ENCODE measurements at regions not wholly inside any gene's neighbourhood (a gene's known extent, or its start where the extent isn't known, plus 50 kb on each side); places are given as distances from the start of the nearest gene placed in this dataset.

GRCh38 chr1:73899311-73899710, 298.7 kb downstream of the LRRIQ3 start:
- no peak overlapping the region for H3K27ac ChIP-seq
- H4K20me1 ChIP-seq (ENCODE audit: insufficient read depth) = no peaks in the 10 kb centered on the region
- no peaks in the 10 kb centered on the region for H3K79me2 ChIP-seq (ENCODE audit: insufficient read depth)
- no peak for DNase-seq
- in situ Hi-C loops (cut with MboI) = no loop called here
- H3K9me2 ChIP-seq (ENCODE audit: insufficient read depth) = no peaks in the 10 kb centered on the region
- H3K27me3 ChIP-seq (replicated peaks; ENCODE audit: insufficient read depth) = no peaks in the 10 kb centered on the region
- TF ChIP-seq EZH2 (IDR thresholded peaks at IDR 0.05; ENCODE audit: insufficient read depth, poor library complexity, severe bottlenecking) (no peak), EZH2phosphoT487 (IDR thresholded peaks at IDR 0.05; ENCODE audit: insufficient read depth, low read depth) (no peak)
- no peak overlapping the region for H3K4me3 ChIP-seq
- no peaks in the 10 kb centered on the region for H3K4me1 ChIP-seq (ENCODE audit: insufficient read depth)
- WGBS, 2 experiments (ENCODE audit: low coverage in 1 of 2, low lambda C conversion rate in 2 of 2, missing lambda C conversion rate in 2 of 2) = 2 to 4% methylated on average over 3 of the region's 3 CpGs
- no peak overlapping the region for H2AFZ ChIP-seq
- H3K36me3 ChIP-seq (ENCODE audit: low read depth) = no peaks in the 10 kb centered on the region
- H3F3A ChIP-seq (ENCODE audit: insufficient read depth) = no peaks in the 10 kb centered on the region
- H3K9ac ChIP-seq = no peak overlapping the region
- no peak overlapping the region for H3K4me2 ChIP-seq (ENCODE audit: unreplicated experiment)
- no peaks in the 10 kb centered on the region for H3K9me3 ChIP-seq (ENCODE audit: low read depth)

- H3K27me3 ChIP-seq (replicated peaks; ENCODE audit: insufficient read depth) = no peaks in the 10 kb centered on the region
- DNase-seq = no peak
- H4K20me1 ChIP-seq (ENCODE audit: insufficient read depth) = no peaks in the 10 kb centered on the region
- no peaks in the 10 kb centered on the region for H3K36me3 ChIP-seq (ENCODE audit: low read depth)
- H3F3A ChIP-seq (ENCODE audit: insufficient read depth) = no peaks in the 10 kb centered on the region
- no peaks in the 10 kb centered on the region for H3K9me2 ChIP-seq (ENCODE audit: insufficient read depth)
- no peaks in the 10 kb centered on the region for H3K4me1 ChIP-seq (ENCODE audit: insufficient read depth)
- H3K79me2 ChIP-seq (ENCODE audit: insufficient read depth) = no peaks in the 10 kb centered on the region
- H3K4me2 ChIP-seq (ENCODE audit: unreplicated experiment) = no peak overlapping the region
- no peaks in the 10 kb centered on the region for H3K9me3 ChIP-seq (ENCODE audit: low read depth)
- H3K4me3 ChIP-seq = no peak overlapping the region
- H3K9ac ChIP-seq = no peak overlapping the region
- in situ Hi-C loops (cut with MboI) = no loop called here
- H3K27ac ChIP-seq = no peak overlapping the region
- WGBS, 2 experiments (ENCODE audit: low coverage in 1 of 2, low lambda C conversion rate in 2 of 2, missing lambda C conversion rate in 2 of 2) = 29 to 46% methylated on average over 3 of the region's 3 CpGs
- no peak overlapping the region for H2AFZ ChIP-seq
- TF ChIP-seq EZH2 (IDR thresholded peaks at IDR 0.05; ENCODE audit: insufficient read depth, poor library complexity, severe bottlenecking) (no peak), EZH2phosphoT487 (IDR thresholded peaks at IDR 0.05; ENCODE audit: insufficient read depth, low read depth) (no peak)
Observed at GRCh38 chr1:73898540-73898939, 299.4 kb downstream of the LRRIQ3 start.

GRCh38 chr1:73887412-73887811, 310.6 kb downstream of the LRRIQ3 start:
- TF ChIP-seq EZH2phosphoT487 (IDR thresholded peaks at IDR 0.05; ENCODE audit: insufficient read depth, low read depth) (no peak), EZH2 (IDR thresholded peaks at IDR 0.05; ENCODE audit: insufficient read depth, poor library complexity, severe bottlenecking) (no peak)
- DNase-seq = no peak

GRCh38 chr1:73886716-73887115, 311.3 kb downstream of the LRRIQ3 start:
- no peak for TF ChIP-seq EZH2phosphoT487 (IDR thresholded peaks at IDR 0.05; ENCODE audit: insufficient read depth, low read depth)
- no peak for TF ChIP-seq EZH2 (IDR thresholded peaks at IDR 0.05; ENCODE audit: insufficient read depth, poor library complexity, severe bottlenecking)
- 4 to 16% methylated on average over 2 of the region's 2 CpGs for WGBS, 2 experiments (ENCODE audit: low coverage in 1 of 2, low lambda C conversion rate in 2 of 2, missing lambda C conversion rate in 2 of 2)
- in situ Hi-C loops (cut with MboI) = no loop called here

More at GRCh38 chr1:73887412-73887811, 310.6 kb downstream of the LRRIQ3 start:
- H3K4me3 ChIP-seq = no peak overlapping the region
- no peaks in the 10 kb centered on the region for H4K20me1 ChIP-seq (ENCODE audit: insufficient read depth)
- in situ Hi-C loops (cut with MboI) = no loop called here
- H3K4me1 ChIP-seq (ENCODE audit: insufficient read depth) = no peaks in the 10 kb centered on the region
- no peaks in the 10 kb centered on the region for H3K79me2 ChIP-seq (ENCODE audit: insufficient read depth)
- no peak overlapping the region for H3K27ac ChIP-seq
- no peaks in the 10 kb centered on the region for H3K27me3 ChIP-seq (replicated peaks; ENCODE audit: insufficient read depth)
- H3K9me3 ChIP-seq (ENCODE audit: low read depth) = no peaks in the 10 kb centered on the region
- H2AFZ ChIP-seq = no peak overlapping the region
- H3K9me2 ChIP-seq (ENCODE audit: insufficient read depth) = no peaks in the 10 kb centered on the region
- H3K9ac ChIP-seq = no peak overlapping the region
- no peak overlapping the region for H3K4me2 ChIP-seq (ENCODE audit: unreplicated experiment)
- 7 to 18% methylated on average over 3 of the region's 3 CpGs for WGBS, 2 experiments (ENCODE audit: low coverage in 1 of 2, low lambda C conversion rate in 2 of 2, missing lambda C conversion rate in 2 of 2)
- H3F3A ChIP-seq (ENCODE audit: insufficient read depth) = no peaks in the 10 kb centered on the region
- no peaks in the 10 kb centered on the region for H3K36me3 ChIP-seq (ENCODE audit: low read depth)

GRCh38 chr1:73874806-73875205, 323.2 kb downstream of the LRRIQ3 start:
- no peaks in the 10 kb centered on the region for H3F3A ChIP-seq (ENCODE audit: insufficient read depth)
- H3K79me2 ChIP-seq (ENCODE audit: insufficient read depth) = no peaks in the 10 kb centered on the region
- no peaks in the 10 kb centered on the region for H3K27me3 ChIP-seq (replicated peaks; ENCODE audit: insufficient read depth)
- no peak for DNase-seq
- H3K4me3 ChIP-seq = no peak overlapping the region
- no peak overlapping the region for H3K9ac ChIP-seq
- H3K4me1 ChIP-seq (ENCODE audit: insufficient read depth) = no peaks in the 10 kb centered on the region
- H3K9me3 ChIP-seq (ENCODE audit: low read depth) = no peaks in the 10 kb centered on the region
- 4 to 6% methylated on average over 1 of the region's 1 CpG for WGBS, 2 experiments (ENCODE audit: low coverage in 1 of 2, low lambda C conversion rate in 2 of 2, missing lambda C conversion rate in 2 of 2)
- no peaks in the 10 kb centered on the region for H4K20me1 ChIP-seq (ENCODE audit: insufficient read depth)
- no peak overlapping the region for H3K27ac ChIP-seq
- H2AFZ ChIP-seq = no peak overlapping the region
- H3K9me2 ChIP-seq (ENCODE audit: insufficient read depth) = no peaks in the 10 kb centered on the region
- in situ Hi-C loops (cut with MboI) = no loop called here
- no peak overlapping the region for H3K4me2 ChIP-seq (ENCODE audit: unreplicated experiment)
- no peak for TF ChIP-seq EZH2phosphoT487 (IDR thresholded peaks at IDR 0.05; ENCODE audit: insufficient read depth, low read depth)
- H3K36me3 ChIP-seq (ENCODE audit: low read depth) = no peaks in the 10 kb centered on the region

More at GRCh38 chr1:73886716-73887115, 311.3 kb downstream of the LRRIQ3 start:
- Histone ChIP-seq H3K36me3 (ENCODE audit: low read depth) (no peaks in the 10 kb centered on the region), H2AFZ (no peak overlapping the region), H3K9me2 (ENCODE audit: insufficient read depth) (no peaks in the 10 kb centered on the region), H3K4me1 (ENCODE audit: insufficient read depth) (no peaks in the 10 kb centered on the region), H3F3A (ENCODE audit: insufficient read depth) (no peaks in the 10 kb centered on the region), H3K4me2 (ENCODE audit: unreplicated experiment) (no peak overlapping the region), H3K4me3 (no peak overlapping the region), H3K27ac (no peak overlapping the region), H4K20me1 (ENCODE audit: insufficient read depth) (no peaks in the 10 kb centered on the region), H3K9me3 (ENCODE audit: low read depth) (no peaks in the 10 kb centered on the region), H3K9ac (no peak overlapping the region), H3K79me2 (ENCODE audit: insufficient read depth) (no peaks in the 10 kb centered on the region), H3K27me3 (replicated peaks; ENCODE audit: insufficient read depth) (no peaks in the 10 kb centered on the region)
- DNase-seq = no peak
